SK-N-MC (cell line): ENCODE measurements at regions not wholly inside any gene's neighbourhood (a gene's known extent, or its start where the extent isn't known, plus 50 kb on each side); places are given as distances from the start of the nearest gene placed in this dataset.

Experiments
- EZH2 ChIP-seq: fragments of 200-600 bp; sonication (generic); IDR thresholded peaks from one replicate; pipeline ENCODE4 v1.6.1; 2017; ENCODE audit warnings: antibody characterized with exemption
- POLR2AphosphoS5 ChIP-seq: IDR thresholded peaks from 2 replicates; pipeline ENCODE4 v1.6.1; 2012; ENCODE audit warnings: mild to moderate bottlenecking, low read depth, low read length, borderline replicate concordance

DNA sequence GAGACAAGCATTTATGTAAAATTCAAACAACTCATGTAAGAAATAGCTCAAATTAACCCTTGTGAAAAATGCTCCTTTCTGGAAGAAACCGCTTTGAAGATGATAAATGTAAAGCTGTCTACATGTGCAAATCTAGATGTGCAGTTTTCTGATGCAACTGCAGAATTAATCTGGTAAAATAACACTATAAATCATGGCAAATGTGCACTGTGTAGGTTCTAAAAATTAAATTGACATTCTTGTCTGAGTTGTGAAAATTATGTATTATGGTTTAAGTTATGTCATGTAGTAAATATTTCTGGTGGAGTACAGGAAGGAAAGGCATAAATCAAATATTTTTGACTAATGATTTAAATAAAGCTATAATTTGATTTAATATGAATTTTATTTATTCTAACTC, 678.1 kb upstream of the SEMA6D start:
- no peak for TF ChIP-seq EZH2
- TF ChIP-seq POLR2AphosphoS5: no peak
